ENCODE measurements at regions not wholly inside any gene's neighbourhood (a gene's known extent, or its start where the extent isn't known, plus 50 kb on each side); places are given as distances from the start of the nearest gene placed in this dataset.
"Not testable (repeated sequence)": the region's sequence is repeated elsewhere in the genome, so short reads cannot be mapped to it uniquely, and the experiment has no call there.

GRCh38 chr5:60458666-60459065 is 241.3 kb downstream of the DEPDC1B start:
- CTCF ChIA-PET: no interaction called here
- H3K4me1 ChIP-seq (replicated peaks; ENCODE audit: insufficient read depth): no peaks in the 10 kb centered on the region
- intact Hi-C loops (cut with micrococcal nuclease; ENCODE audit: unreplicated experiment): no loop called here
- BruUV-seq (replicated peaks): no TSS peak
- H3K4me2 ChIP-seq: no peak overlapping the region
- no peaks in the 10 kb centered on the region for H3K79me2 ChIP-seq (ENCODE audit: low read depth)
- H2AFZ ChIP-seq: no peak overlapping the region
- H3K9me2 ChIP-seq (ENCODE audit: insufficient read depth): no peaks in the 10 kb centered on the region
- TF ChIP-seq EZH2 (IDR thresholded peaks at IDR 0.05; ENCODE audit: low read depth) (no peak), CTCF (conservative IDR thresholded peaks at IDR 0.05) (no peak)
- H3K27ac ChIP-seq: no peak overlapping the region
- H3K27me3 ChIP-seq (ENCODE audit: insufficient read depth, low read depth): no peaks in the 10 kb centered on the region
- POLR2A ChIA-PET (ENCODE audit: unreplicated experiment): no interaction called here
- no peak overlapping the region for H3K4me3 ChIP-seq
- DNase-seq: no peak
- H3K36me3 ChIP-seq (ENCODE audit: low read depth): no peaks in the 10 kb centered on the region
- H3F3A ChIP-seq (ENCODE audit: insufficient read depth, low read depth): no peaks in the 10 kb centered on the region
- H3K9me3 ChIP-seq (ENCODE audit: insufficient read depth, low read depth): no peaks in the 10 kb centered on the region
- H4K20me1 ChIP-seq (ENCODE audit: insufficient read depth): no peaks in the 10 kb centered on the region

- no peak overlapping the region for H2AFZ ChIP-seq
- no peak overlapping the region for H3K4me3 ChIP-seq
- POLR2A ChIA-PET (ENCODE audit: unreplicated experiment): no interaction called here
- no peaks in the 10 kb centered on the region for H3K9me3 ChIP-seq (ENCODE audit: insufficient read depth, low read depth)
- H3K36me3 ChIP-seq (ENCODE audit: low read depth): no peaks in the 10 kb centered on the region
- H3K27me3 ChIP-seq (ENCODE audit: insufficient read depth, low read depth): no peaks in the 10 kb centered on the region
- H3F3A ChIP-seq (ENCODE audit: insufficient read depth, low read depth): no peaks in the 10 kb centered on the region
- no peak overlapping the region for H3K4me2 ChIP-seq
- H3K27ac ChIP-seq: no peak overlapping the region
- no peaks in the 10 kb centered on the region for H3K79me2 ChIP-seq (ENCODE audit: low read depth)
- BruUV-seq (replicated peaks): no TSS peak
- no peak for DNase-seq
- no peaks in the 10 kb centered on the region for H3K9me2 ChIP-seq (ENCODE audit: insufficient read depth)
- intact Hi-C loops (cut with micrococcal nuclease; ENCODE audit: unreplicated experiment): no loop called here
- no peaks in the 10 kb centered on the region for H3K4me1 ChIP-seq (replicated peaks; ENCODE audit: insufficient read depth)
- TF ChIP-seq EZH2 (IDR thresholded peaks at IDR 0.05; ENCODE audit: low read depth) (no peak), CTCF (conservative IDR thresholded peaks at IDR 0.05) (no peak)
- CTCF ChIA-PET: no interaction called here
- H4K20me1 ChIP-seq (ENCODE audit: insufficient read depth): no peaks in the 10 kb centered on the region
Measured at GRCh38 chr5:60457233-60457632, 242.7 kb downstream of the DEPDC1B start.

- Histone ChIP-seq H3K9me2 (ENCODE audit: insufficient read depth) (no peaks in the 10 kb centered on the region), H3K4me2 (no peak overlapping the region), H3K27ac (no peak overlapping the region), H3F3A (ENCODE audit: insufficient read depth, low read depth) (no peaks in the 10 kb centered on the region), H2AFZ (no peak overlapping the region), H3K4me1 (replicated peaks; ENCODE audit: insufficient read depth) (no peaks in the 10 kb centered on the region), H3K36me3 (ENCODE audit: low read depth) (no peaks in the 10 kb centered on the region), H4K20me1 (ENCODE audit: insufficient read depth) (no peaks in the 10 kb centered on the region), H3K9me3 (ENCODE audit: insufficient read depth, low read depth) (no peaks in the 10 kb centered on the region), H3K79me2 (ENCODE audit: low read depth) (no peaks in the 10 kb centered on the region), H3K4me3 (no peak overlapping the region), H3K27me3 (ENCODE audit: insufficient read depth, low read depth) (no peaks in the 10 kb centered on the region)
- ChIA-PET CTCF (no interaction called here), POLR2A (ENCODE audit: unreplicated experiment) (no interaction called here)
- intact Hi-C loops (cut with micrococcal nuclease; ENCODE audit: unreplicated experiment): no loop called here
- no peak for TF ChIP-seq EZH2 (IDR thresholded peaks at IDR 0.05; ENCODE audit: low read depth)
- no peak for TF ChIP-seq CTCF (conservative IDR thresholded peaks at IDR 0.05)
- DNase-seq: no peak
- BruUV-seq (replicated peaks): no TSS peak
Measured at GRCh38 chr5:60455589-60455988, 244.4 kb downstream of the DEPDC1B start.

- H3K27ac ChIP-seq; H3F3A ChIP-seq (ENCODE audit: insufficient read depth, low read depth); H2AFZ ChIP-seq; H3K4me1 ChIP-seq (replicated peaks; ENCODE audit: insufficient read depth); H3K79me2 ChIP-seq (ENCODE audit: low read depth); H3K27me3 ChIP-seq (ENCODE audit: insufficient read depth, low read depth); H3K9me2 ChIP-seq (ENCODE audit: insufficient read depth); H3K4me2 ChIP-seq; H3K4me3 ChIP-seq; BruUV-seq (replicated peaks); H3K9me3 ChIP-seq (ENCODE audit: insufficient read depth, low read depth); intact Hi-C loops (cut with micrococcal nuclease; ENCODE audit: unreplicated experiment); CTCF ChIA-PET; H4K20me1 ChIP-seq (ENCODE audit: insufficient read depth); H3K36me3 ChIP-seq (ENCODE audit: low read depth); DNase-seq: not testable (repeated sequence)
- POLR2A ChIA-PET (ENCODE audit: unreplicated experiment): interaction anchor here (0.6 kb wide), 1 partner anchor 539 kb away, joined by 12 read pairs; no protein-coding TSS in a partner anchor
Measured at GRCh38 chr5:60454277-60454676, 245.7 kb downstream of the DEPDC1B start.
